Glutamatergic neuron (in vitro differentiated cells): ENCODE measurements at regions not wholly inside any gene's neighbourhood (a gene's known extent, or its start where the extent isn't known, plus 50 kb on each side); places are given as distances from the start of the nearest gene placed in this dataset.

Experiments
- DNase-seq: peaks from one replicate; pipeline ENCODE4 v3.0.0; 2022
- H3K27ac Mint-ChIP-seq: one replicate; pipeline ENCODE4 v1.8.0; 2020; ENCODE audit warnings: mild to moderate bottlenecking, mixed read lengths, inconsistent platforms; ENCODE audit not compliant: unreplicated experiment
- H3K27me3 Mint-ChIP-seq: one replicate; pipeline ENCODE4 v1.8.0; 2020; ENCODE audit warnings: mild to moderate bottlenecking, moderate library complexity, mixed read lengths, inconsistent platforms; ENCODE audit not compliant: unreplicated experiment
- H3K36me3 Mint-ChIP-seq: one replicate; pipeline ENCODE4 v1.8.0; 2020; ENCODE audit warnings: mild to moderate bottlenecking, mixed read lengths, inconsistent platforms; ENCODE audit not compliant: unreplicated experiment
- H3K4me1 Mint-ChIP-seq: one replicate; pipeline ENCODE4 v1.8.0; 2020; ENCODE audit warnings: mild to moderate bottlenecking, low read depth, mixed read lengths, inconsistent platforms; ENCODE audit not compliant: unreplicated experiment
- H3K4me3 Mint-ChIP-seq: one replicate; pipeline ENCODE4 v1.8.0; 2020; ENCODE audit warnings: mild to moderate bottlenecking, mixed read lengths, inconsistent platforms; ENCODE audit not compliant: unreplicated experiment
- H3K9me3 Mint-ChIP-seq: one replicate; pipeline ENCODE4 v1.8.0; 2020; ENCODE audit warnings: mild to moderate bottlenecking, moderate library complexity, mixed read lengths, inconsistent platforms; ENCODE audit not compliant: unreplicated experiment
- CTCF ChIP-seq: fragments of 200-600 bp; sonication (generic); IDR thresholded peaks from one replicate; pipeline ENCODE4 v1.5.0; 2021; ENCODE audit not compliant: partially characterized antibody, unreplicated experiment

DNA sequence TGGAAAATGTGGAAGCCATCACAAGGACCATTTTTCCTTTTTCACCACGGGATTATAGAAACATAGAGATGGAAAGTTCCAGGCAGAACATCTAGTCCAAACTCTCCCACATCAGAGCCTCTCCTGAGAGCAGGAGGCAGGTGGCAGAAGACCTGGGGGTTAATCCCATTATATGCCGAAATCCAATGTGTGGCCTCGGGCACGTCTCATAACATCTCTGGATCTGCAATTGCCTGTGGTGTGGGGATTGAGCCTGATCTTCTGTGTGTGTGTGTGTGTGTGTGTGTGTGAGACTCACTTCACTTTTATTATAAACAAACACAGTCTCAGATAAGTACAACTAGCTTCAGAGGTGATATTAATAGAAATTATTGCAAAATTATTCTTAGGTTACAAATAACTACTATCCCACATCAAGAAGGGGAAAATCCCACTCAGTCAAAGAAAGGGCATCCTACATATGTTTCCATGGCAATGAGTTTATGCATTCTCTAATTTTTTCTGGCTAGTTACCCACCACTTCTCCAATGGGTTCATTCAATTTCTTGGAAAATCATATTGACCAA is 199.1 kb downstream of the FOXL1 start:
- no peak for DNase-seq
- Mint-ChIP-seq H3K27me3 (peaks cover 12% of the 10 kb centered on the region), H3K27ac (no peak overlapping the region), H3K36me3 (no peaks in the 10 kb centered on the region), H3K4me3 (no peak overlapping the region), H3K9me3 (peaks cover 7% of the 10 kb centered on the region), H3K4me1 (peaks cover 37% of the 10 kb centered on the region)
- TF ChIP-seq CTCF, result no peak

DNA sequence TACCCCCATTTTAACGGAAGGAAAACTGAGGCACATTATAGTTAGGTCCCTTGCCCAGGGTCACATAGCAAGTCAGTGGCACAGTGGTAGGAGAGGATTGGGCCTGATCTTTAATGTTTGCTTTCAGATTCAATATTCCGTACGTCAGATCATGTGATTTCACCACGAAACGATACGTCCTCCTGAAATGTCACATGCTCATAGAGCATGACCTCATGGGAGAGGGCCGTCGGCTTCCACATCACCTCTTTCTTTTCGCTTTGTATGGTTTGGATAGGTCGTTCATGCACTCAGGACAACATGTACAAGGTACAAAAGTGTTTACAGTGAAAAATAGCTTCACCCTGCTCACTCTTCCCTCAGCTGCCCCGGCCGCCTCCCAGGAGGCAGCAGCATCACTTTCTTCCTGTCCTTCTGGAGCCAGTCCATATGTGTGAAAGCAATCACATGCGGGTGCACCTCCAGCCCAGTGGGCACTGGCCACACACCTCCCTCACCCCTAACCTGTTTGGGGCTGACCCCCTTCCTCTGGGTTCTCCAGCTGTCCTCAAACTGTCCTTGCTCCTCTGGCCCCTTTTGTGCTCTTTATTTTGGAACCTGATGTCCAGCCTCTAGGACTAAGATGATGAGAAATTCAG is 199.9 kb downstream of the FOXL1 start:
- Mint-ChIP-seq H3K4me3 (no peak overlapping the region), H3K27ac (no peak overlapping the region), H3K36me3 (no peaks in the 10 kb centered on the region)

DNA sequence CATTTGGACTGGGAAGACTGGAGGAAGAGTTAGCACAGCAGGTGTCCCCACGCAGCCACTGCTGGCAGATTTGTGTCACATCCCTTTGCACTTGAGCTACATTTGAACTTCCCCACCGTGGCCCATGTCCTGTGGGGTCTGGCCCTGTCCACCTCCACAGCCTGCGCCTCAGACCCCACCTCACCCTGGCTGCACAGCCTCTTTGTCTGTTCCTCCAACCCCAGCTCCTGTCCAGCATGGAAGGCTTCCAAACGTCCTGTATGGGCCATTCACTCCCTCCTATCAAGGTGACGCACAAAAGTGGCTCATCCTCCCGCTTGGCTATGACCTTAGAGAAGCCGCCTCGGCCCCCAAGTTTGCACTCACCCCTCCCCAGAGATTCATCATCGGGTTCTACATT is 200.6 kb downstream of the FOXL1 start:
- DNase-seq, result no peak
- Mint-ChIP-seq H3K4me3 (no peak overlapping the region), H3K27me3 (peaks cover 10% of the 10 kb centered on the region), H3K27ac (no peak overlapping the region), H3K4me1 (peaks cover 30% of the 10 kb centered on the region), H3K9me3 (peaks cover 7% of the 10 kb centered on the region), H3K36me3 (no peaks in the 10 kb centered on the region)
- TF ChIP-seq CTCF, result no peak

More for the DNA sequence above, 199.9 kb downstream of the FOXL1 start:
- peaks cover 10% of the 10 kb centered on the region for H3K27me3 Mint-ChIP-seq
- no peak for DNase-seq
- no peak for TF ChIP-seq CTCF
- H3K9me3 Mint-ChIP-seq, result peaks cover 7% of the 10 kb centered on the region
- H3K4me1 Mint-ChIP-seq, result peaks cover 32% of the 10 kb centered on the region

DNA sequence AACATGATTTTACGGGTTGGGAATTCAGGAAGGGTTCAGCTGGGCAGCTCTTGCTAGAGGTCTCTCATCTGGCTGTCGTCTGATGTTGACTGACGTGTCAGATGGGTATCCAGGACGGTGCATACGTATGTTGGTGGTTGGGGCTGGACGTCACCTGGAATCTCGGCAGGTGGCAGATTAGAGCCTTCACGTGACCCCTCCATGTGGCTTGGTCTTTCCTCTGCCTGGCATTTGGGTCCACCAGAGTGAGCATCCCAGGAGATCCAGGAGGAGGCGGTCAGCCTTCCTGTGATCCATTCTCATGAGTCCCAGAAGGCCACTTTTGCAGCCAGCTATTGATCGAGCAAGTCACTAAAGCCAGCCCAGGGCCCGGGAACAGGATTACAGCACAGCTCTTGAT is 202.7 kb downstream of the FOXL1 start:
- DNase-seq, result peak; percentile 71
- Mint-ChIP-seq H3K4me1 (peaks cover 17% of the 10 kb centered on the region), H3K36me3 (no peaks in the 10 kb centered on the region), H3K27ac (no peak overlapping the region), H3K4me3 (no peak overlapping the region), H3K9me3 (peaks cover 7% of the 10 kb centered on the region), H3K27me3 (peaks cover 10% of the 10 kb centered on the region)
- TF ChIP-seq CTCF, result no peak

- DNase-seq, result no peak
- no peak overlapping the region for H3K27ac Mint-ChIP-seq
- H3K4me1 Mint-ChIP-seq, result peaks cover 14% of the 10 kb centered on the region
- peaks cover 7% of the 10 kb centered on the region for H3K9me3 Mint-ChIP-seq
- no peak overlapping the region for H3K4me3 Mint-ChIP-seq
- no peaks in the 10 kb centered on the region for H3K36me3 Mint-ChIP-seq
- TF ChIP-seq CTCF, result no peak
- peaks cover 8% of the 10 kb centered on the region for H3K27me3 Mint-ChIP-seq
These were observed 205.6 kb downstream of the FOXL1 start for GRCh38 chr16:86783636-86784626.
